GM23338 (cell line): ENCODE measurements at regions not wholly inside any gene's neighbourhood (a gene's known extent, or its start where the extent isn't known, plus 50 kb on each side); places are given as distances from the start of the nearest gene placed in this dataset.

ENCODE experiments used
- ATAC-seq: fragments of 200-7000 bp; cut with Tn5 transposase; 3 replicates; pipeline ENCODE4 v1.9.1; 2020
- DNase-seq: peaks from one replicate; pipeline ENCODE4 v3.0.0-alpha.2; 2015; ENCODE audit warnings: low spot score
- H2AFZ ChIP-seq: fragments of 200-600 bp; sonication (generic); 2 replicates; pipeline ENCODE4 v1.8.0; 2016; ENCODE audit warnings: antibody characterized with exemption, mild to moderate bottlenecking, moderate library complexity
- H3F3A ChIP-seq: fragments of 200-600 bp; sonication (generic); replicated peaks from 2 replicates; pipeline ENCODE4 v1.8.0; 2017; ENCODE audit warnings: antibody characterized with exemption, mixed run types, low read depth
- H3K27ac ChIP-seq: fragments of 200-600 bp; sonication (generic); 2 replicates; pipeline ENCODE4 v1.6.1; 2016; ENCODE audit warnings: low read depth
- H3K27me3 ChIP-seq: fragments of 200-600 bp; sonication (generic); 2 replicates; pipeline ENCODE4 v1.8.0; 2016; ENCODE audit warnings: mild to moderate bottlenecking, mixed run types, moderate library complexity; ENCODE audit not compliant: insufficient read depth
- H3K36me3 ChIP-seq: fragments of 200-600 bp; sonication (generic); 2 replicates; pipeline ENCODE4 v1.8.0; 2016; ENCODE audit warnings: mild to moderate bottlenecking; ENCODE audit not compliant: insufficient read depth
- H3K4me1 ChIP-seq: fragments of 200-600 bp; sonication (generic); 2 replicates; pipeline ENCODE4 v1.8.0; 2016; ENCODE audit warnings: mild to moderate bottlenecking, moderate library complexity; ENCODE audit not compliant: insufficient read depth
- H3K4me2 ChIP-seq: fragments of 200-600 bp; sonication (generic); 2 replicates; pipeline ENCODE4 v1.7.1; 2017; ENCODE audit warnings: mixed run types
- H3K4me3 ChIP-seq: fragments of 200-600 bp; sonication (generic); 2 replicates; pipeline ENCODE4 v1.6.1; 2016; ENCODE audit warnings: mixed run types
- H3K79me2 ChIP-seq: fragments of 200-600 bp; sonication (generic); replicated peaks from 2 replicates; pipeline ENCODE4 v1.8.0; 2017; ENCODE audit warnings: mild to moderate bottlenecking; ENCODE audit not compliant: insufficient read depth
- H3K9me2 ChIP-seq: fragments of 200-600 bp; sonication (generic); 2 replicates; pipeline ENCODE4 v1.8.0; 2017; ENCODE audit not compliant: insufficient read depth
- H4K20me1 ChIP-seq: fragments of 200-600 bp; sonication (generic); replicated peaks from 2 replicates; pipeline ENCODE4 v1.8.0; 2017; ENCODE audit warnings: mild to moderate bottlenecking; ENCODE audit not compliant: insufficient read depth
- H3K27ac Mint-ChIP-seq: 2 replicates; pipeline ENCODE4 v1.8.0; 2020; ENCODE audit warnings: inconsistent platforms, mild to moderate bottlenecking, moderate library complexity, mixed read lengths
- H3K27me3 Mint-ChIP-seq: 3 replicates; pipeline ENCODE4 v1.8.0; 2022; ENCODE audit warnings: low read depth, mild to moderate bottlenecking, moderate library complexity, mixed read lengths, inconsistent platforms; ENCODE audit not compliant: insufficient read depth, poor library complexity
- H3K36me3 Mint-ChIP-seq: 3 replicates; pipeline ENCODE4 v1.8.0; 2021; ENCODE audit warnings: low read depth, mild to moderate bottlenecking, inconsistent platforms, moderate library complexity, mixed read lengths
- H3K4me1 Mint-ChIP-seq: 3 replicates; pipeline ENCODE4 v1.8.0; 2020; ENCODE audit warnings: mild to moderate bottlenecking, inconsistent platforms, mixed read lengths
- H3K4me3 Mint-ChIP-seq: 3 replicates; pipeline ENCODE4 v1.8.0; 2021; ENCODE audit warnings: moderate library complexity, mild to moderate bottlenecking, inconsistent platforms, mixed read lengths
- H3K9me3 Mint-ChIP-seq: 3 replicates; pipeline ENCODE4 v1.8.0; 2020; ENCODE audit warnings: moderate library complexity, mild to moderate bottlenecking, inconsistent platforms, mixed read lengths
- CREB1 ChIP-seq: fragments of 250-450 bp; sonication (Bioruptor Pico); IDR thresholded peaks from 2 replicates; pipeline ENCODE4 v1.5.0; 2020; ENCODE audit warnings: low read depth, mild to moderate bottlenecking, moderate library complexity
- EZH2 ChIP-seq: fragments of 200-600 bp; sonication (generic); IDR thresholded peaks from one replicate; pipeline ENCODE4 v1.8.0; 2017; ENCODE audit warnings: antibody characterized with exemption, mild to moderate bottlenecking, low read depth; ENCODE audit not compliant: unreplicated experiment
- EZH2phosphoT487 ChIP-seq: fragments of 200-600 bp; sonication (generic); IDR thresholded peaks from one replicate; pipeline ENCODE4 v1.8.1; 2018; ENCODE audit warnings: antibody characterized with exemption; ENCODE audit not compliant: unreplicated experiment
- JUNB ChIP-seq: IDR thresholded peaks from one replicate; pipeline ENCODE4 v1.6.1; 2016; ENCODE audit warnings: antibody characterized with exemption; ENCODE audit not compliant: unreplicated experiment
- NANOG ChIP-seq: IDR thresholded peaks from 2 replicates; pipeline ENCODE4 v1.6.1; 2016; ENCODE audit warnings: antibody characterized with exemption, borderline replicate concordance
- POLR2AphosphoS5 ChIP-seq: IDR thresholded peaks from 2 replicates; pipeline ENCODE4 v1.6.1; 2016; ENCODE audit warnings: antibody characterized with exemption, low read depth
- STAT1 ChIP-seq: IDR thresholded peaks from one replicate; pipeline ENCODE4 v1.6.1; 2016; ENCODE audit warnings: antibody characterized with exemption; ENCODE audit not compliant: unreplicated experiment
- ZNF114 ChIP-seq: fragments of 250-450 bp; sonication (Bioruptor Pico); IDR thresholded peaks from 2 replicates; pipeline ENCODE4 v1.5.0; 2020; ENCODE audit warnings: mild to moderate bottlenecking, moderate library complexity
- ZNF331 ChIP-seq: fragments of 250-450 bp; sonication (Bioruptor Pico); IDR thresholded peaks from 2 replicates; pipeline ENCODE4 v1.5.0; 2020; ENCODE audit warnings: low read depth, mild to moderate bottlenecking, moderate library complexity
- TF ChIP-seq, protein P1 (sequence below), 2 experiments: fragments of 200-600 bp in 1 of 2; sonication (generic) in 1 of 2; conservative IDR thresholded peaks; 2 replicates each; pipeline versions ENCODE4 v1.5.1 to v1.6.1; 2016 to 2017; ENCODE audit warnings: antibody characterized with exemption in 2 of 2, low read depth in 2 of 2, mild to moderate bottlenecking in 2 of 2, moderate library complexity in 1 of 2
- TF ChIP-seq, protein P2 (sequence below): IDR thresholded peaks from one replicate; pipeline ENCODE4 v1.6.1; 2018; ENCODE audit warnings: antibody characterized with exemption; ENCODE audit not compliant: unreplicated experiment
- TF ChIP-seq, protein P3 (sequence below): fragments of 250-450 bp; sonication (Bioruptor Pico); IDR thresholded peaks from 2 replicates; pipeline ENCODE4 v1.5.0; 2020; ENCODE audit warnings: mild to moderate bottlenecking, moderate library complexity
- TF ChIP-seq, protein P4 (sequence below): IDR thresholded peaks from 2 replicates; pipeline ENCODE4 v1.6.1; 2016; ENCODE audit warnings: antibody characterized with exemption

DNA sequence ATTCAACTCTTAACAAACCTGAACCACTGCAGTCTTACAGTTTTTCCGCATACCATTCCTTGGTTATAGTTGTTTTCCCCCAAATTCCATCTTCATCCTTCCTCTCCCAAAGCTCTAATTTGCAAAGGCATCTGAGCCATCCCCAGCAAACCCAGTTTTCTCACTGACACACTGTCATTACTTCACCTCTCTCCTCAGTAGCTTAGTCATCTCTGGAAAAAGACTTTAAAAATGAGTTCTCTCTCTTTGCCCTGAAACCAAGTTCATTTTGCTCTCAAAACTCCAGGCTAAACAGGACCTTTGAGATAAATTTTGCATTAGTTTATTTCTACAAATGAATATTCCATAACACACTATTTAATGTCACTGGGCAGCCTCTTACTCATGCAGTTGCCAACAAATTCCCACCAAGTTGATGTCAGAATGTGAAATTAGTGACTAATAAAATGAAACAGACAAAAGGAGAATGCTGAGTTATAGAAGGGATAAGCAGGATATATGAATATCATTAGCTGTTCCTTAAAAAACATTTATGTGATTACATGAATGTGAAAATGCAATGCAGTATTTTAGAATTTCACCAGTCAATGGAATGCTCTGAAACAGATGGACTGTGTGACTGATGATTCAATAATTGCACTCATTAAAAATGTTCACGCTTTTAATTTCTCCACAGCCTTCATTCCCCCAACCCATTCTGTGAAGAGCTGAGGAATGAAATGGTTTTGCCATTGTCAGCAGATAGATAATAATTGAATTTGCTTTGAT, 107.4 kb upstream of the DMAC1 start:
- H4K20me1 ChIP-seq = no peaks in the 10 kb centered on the region
- no peak overlapping the region for H2AFZ ChIP-seq
- Mint-ChIP-seq H3K4me1 (peaks cover 3% of the 10 kb centered on the region; the same call in 1 of the 3 replicates), H3K27ac (no peak overlapping the region), H3K36me3 (no peaks in the 10 kb centered on the region), H3K27me3 (no peaks in the 10 kb centered on the region), H3K4me3 (no peak overlapping the region), H3K9me3 (no peaks in the 10 kb centered on the region)
- no peaks in the 10 kb centered on the region for H3K79me2 ChIP-seq
- ATAC-seq (no peak), DNase-seq (no peak)
- H3K4me3 ChIP-seq = no peak overlapping the region
- H3K4me1 ChIP-seq = no peaks in the 10 kb centered on the region
- no peak overlapping the region for H3K27ac ChIP-seq
- H3F3A ChIP-seq = no peaks in the 10 kb centered on the region
- no peaks in the 10 kb centered on the region; the same call in 1 of the 2 replicates for H3K9me2 ChIP-seq
- no peaks in the 10 kb centered on the region for H3K27me3 ChIP-seq
- H3K4me2 ChIP-seq = no peak overlapping the region
- no peak for TF ChIP-seq EZH2
- no peak for TF ChIP-seq ZNF331 (CRISPR knock-in tag)
- TF ChIP-seq, protein P1, sequence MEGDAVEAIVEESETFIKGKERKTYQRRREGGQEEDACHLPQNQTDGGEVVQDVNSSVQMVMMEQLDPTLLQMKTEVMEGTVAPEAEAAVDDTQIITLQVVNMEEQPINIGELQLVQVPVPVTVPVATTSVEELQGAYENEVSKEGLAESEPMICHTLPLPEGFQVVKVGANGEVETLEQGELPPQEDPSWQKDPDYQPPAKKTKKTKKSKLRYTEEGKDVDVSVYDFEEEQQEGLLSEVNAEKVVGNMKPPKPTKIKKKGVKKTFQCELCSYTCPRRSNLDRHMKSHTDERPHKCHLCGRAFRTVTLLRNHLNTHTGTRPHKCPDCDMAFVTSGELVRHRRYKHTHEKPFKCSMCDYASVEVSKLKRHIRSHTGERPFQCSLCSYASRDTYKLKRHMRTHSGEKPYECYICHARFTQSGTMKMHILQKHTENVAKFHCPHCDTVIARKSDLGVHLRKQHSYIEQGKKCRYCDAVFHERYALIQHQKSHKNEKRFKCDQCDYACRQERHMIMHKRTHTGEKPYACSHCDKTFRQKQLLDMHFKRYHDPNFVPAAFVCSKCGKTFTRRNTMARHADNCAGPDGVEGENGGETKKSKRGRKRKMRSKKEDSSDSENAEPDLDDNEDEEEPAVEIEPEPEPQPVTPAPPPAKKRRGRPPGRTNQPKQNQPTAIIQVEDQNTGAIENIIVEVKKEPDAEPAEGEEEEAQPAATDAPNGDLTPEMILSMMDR (conservative IDR thresholded peaks at IDR 0.05; ENCODE audit: low read depth in 2 of 2) = no peak
- no peak for TF ChIP-seq EZH2phosphoT487
- no peak for TF ChIP-seq CREB1 (CRISPR knock-in tag)
- TF ChIP-seq, protein P2, sequence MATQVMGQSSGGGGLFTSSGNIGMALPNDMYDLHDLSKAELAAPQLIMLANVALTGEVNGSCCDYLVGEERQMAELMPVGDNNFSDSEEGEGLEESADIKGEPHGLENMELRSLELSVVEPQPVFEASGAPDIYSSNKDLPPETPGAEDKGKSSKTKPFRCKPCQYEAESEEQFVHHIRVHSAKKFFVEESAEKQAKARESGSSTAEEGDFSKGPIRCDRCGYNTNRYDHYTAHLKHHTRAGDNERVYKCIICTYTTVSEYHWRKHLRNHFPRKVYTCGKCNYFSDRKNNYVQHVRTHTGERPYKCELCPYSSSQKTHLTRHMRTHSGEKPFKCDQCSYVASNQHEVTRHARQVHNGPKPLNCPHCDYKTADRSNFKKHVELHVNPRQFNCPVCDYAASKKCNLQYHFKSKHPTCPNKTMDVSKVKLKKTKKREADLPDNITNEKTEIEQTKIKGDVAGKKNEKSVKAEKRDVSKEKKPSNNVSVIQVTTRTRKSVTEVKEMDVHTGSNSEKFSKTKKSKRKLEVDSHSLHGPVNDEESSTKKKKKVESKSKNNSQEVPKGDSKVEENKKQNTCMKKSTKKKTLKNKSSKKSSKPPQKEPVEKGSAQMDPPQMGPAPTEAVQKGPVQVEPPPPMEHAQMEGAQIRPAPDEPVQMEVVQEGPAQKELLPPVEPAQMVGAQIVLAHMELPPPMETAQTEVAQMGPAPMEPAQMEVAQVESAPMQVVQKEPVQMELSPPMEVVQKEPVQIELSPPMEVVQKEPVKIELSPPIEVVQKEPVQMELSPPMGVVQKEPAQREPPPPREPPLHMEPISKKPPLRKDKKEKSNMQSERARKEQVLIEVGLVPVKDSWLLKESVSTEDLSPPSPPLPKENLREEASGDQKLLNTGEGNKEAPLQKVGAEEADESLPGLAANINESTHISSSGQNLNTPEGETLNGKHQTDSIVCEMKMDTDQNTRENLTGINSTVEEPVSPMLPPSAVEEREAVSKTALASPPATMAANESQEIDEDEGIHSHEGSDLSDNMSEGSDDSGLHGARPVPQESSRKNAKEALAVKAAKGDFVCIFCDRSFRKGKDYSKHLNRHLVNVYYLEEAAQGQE = no peak
- TF ChIP-seq, protein P3, sequence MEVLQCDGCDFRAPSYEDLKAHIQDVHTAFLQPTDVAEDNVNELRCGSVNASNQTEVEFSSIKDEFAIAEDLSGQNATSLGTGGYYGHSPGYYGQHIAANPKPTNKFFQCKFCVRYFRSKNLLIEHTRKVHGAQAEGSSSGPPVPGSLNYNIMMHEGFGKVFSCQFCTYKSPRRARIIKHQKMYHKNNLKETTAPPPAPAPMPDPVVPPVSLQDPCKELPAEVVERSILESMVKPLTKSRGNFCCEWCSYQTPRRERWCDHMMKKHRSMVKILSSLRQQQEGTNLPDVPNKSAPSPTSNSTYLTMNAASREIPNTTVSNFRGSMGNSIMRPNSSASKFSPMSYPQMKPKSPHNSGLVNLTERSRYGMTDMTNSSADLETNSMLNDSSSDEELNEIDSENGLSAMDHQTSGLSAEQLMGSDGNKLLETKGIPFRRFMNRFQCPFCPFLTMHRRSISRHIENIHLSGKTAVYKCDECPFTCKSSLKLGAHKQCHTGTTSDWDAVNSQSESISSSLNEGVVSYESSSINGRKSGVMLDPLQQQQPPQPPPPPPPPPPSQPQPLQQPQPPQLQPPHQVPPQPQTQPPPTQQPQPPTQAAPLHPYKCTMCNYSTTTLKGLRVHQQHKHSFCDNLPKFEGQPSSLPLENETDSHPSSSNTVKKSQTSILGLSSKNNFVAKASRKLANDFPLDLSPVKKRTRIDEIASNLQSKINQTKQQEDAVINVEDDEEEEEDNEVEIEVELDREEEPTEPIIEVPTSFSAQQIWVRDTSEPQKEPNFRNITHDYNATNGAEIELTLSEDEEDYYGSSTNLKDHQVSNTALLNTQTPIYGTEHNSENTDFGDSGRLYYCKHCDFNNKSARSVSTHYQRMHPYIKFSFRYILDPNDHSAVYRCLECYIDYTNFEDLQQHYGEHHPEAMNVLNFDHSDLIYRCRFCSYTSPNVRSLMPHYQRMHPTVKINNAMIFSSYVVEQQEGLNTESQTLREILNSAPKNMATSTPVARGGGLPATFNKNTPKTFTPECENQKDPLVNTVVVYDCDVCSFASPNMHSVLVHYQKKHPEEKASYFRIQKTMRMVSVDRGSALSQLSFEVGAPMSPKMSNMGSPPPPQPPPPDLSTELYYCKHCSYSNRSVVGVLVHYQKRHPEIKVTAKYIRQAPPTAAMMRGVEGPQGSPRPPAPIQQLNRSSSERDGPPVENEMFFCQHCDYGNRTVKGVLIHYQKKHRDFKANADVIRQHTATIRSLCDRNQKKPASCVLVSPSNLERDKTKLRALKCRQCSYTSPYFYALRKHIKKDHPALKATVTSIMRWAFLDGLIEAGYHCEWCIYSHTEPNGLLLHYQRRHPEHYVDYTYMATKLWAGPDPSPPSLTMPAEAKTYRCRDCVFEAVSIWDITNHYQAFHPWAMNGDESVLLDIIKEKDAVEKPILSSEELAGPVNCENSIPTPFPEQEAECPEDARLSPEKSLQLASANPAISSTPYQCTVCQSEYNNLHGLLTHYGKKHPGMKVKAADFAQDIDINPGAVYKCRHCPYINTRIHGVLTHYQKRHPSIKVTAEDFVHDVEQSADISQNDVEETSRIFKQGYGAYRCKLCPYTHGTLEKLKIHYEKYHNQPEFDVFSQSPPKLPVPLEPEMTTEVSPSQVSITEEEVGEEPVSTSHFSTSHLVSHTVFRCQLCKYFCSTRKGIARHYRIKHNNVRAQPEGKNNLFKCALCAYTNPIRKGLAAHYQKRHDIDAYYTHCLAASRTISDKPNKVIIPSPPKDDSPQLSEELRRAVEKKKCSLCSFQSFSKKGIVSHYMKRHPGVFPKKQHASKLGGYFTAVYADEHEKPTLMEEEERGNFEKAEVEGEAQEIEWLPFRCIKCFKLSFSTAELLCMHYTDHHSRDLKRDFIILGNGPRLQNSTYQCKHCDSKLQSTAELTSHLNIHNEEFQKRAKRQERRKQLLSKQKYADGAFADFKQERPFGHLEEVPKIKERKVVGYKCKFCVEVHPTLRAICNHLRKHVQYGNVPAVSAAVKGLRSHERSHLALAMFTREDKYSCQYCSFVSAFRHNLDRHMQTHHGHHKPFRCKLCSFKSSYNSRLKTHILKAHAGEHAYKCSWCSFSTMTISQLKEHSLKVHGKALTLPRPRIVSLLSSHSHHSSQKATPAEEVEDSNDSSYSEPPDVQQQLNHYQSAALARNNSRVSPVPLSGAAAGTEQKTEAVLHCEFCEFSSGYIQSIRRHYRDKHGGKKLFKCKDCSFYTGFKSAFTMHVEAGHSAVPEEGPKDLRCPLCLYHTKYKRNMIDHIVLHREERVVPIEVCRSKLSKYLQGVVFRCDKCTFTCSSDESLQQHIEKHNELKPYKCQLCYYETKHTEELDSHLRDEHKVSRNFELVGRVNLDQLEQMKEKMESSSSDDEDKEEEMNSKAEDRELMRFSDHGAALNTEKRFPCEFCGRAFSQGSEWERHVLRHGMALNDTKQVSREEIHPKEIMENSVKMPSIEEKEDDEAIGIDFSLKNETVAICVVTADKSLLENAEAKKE = no peak
- no peak for TF ChIP-seq JUNB
- TF ChIP-seq STAT1 = no peak
- TF ChIP-seq, protein P4, sequence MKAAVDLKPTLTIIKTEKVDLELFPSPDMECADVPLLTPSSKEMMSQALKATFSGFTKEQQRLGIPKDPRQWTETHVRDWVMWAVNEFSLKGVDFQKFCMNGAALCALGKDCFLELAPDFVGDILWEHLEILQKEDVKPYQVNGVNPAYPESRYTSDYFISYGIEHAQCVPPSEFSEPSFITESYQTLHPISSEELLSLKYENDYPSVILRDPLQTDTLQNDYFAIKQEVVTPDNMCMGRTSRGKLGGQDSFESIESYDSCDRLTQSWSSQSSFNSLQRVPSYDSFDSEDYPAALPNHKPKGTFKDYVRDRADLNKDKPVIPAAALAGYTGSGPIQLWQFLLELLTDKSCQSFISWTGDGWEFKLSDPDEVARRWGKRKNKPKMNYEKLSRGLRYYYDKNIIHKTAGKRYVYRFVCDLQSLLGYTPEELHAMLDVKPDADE = no peak
- no peak for TF ChIP-seq ZNF114 (CRISPR knock-in tag)
- TF ChIP-seq NANOG = no peak
- no peak for TF ChIP-seq POLR2AphosphoS5
- H3K36me3 ChIP-seq = no peaks in the 10 kb centered on the region
